OCI-LY1 (cell line): ENCODE measurements at regions not wholly inside any gene's neighbourhood (a gene's known extent, or its start where the extent isn't known, plus 50 kb on each side); places are given as distances from the start of the nearest gene placed in this dataset.

Source experiments
- H2AFZ ChIP-seq: fragments of 200-600 bp; sonication (generic), shearing (Covaris generic); 2 replicates; pipeline ENCODE4 v1.6.0; 2014; ENCODE audit warnings: antibody characterized with exemption, mild to moderate bottlenecking, low read length
- H3F3A ChIP-seq: fragments of 200-600 bp; sonication (generic), shearing (Covaris generic); 2 replicates; pipeline ENCODE4 v1.6.0; 2014; ENCODE audit warnings: mild to moderate bottlenecking, antibody characterized with exemption, low read length, moderate library complexity; ENCODE audit not compliant: insufficient read depth
- H3K27ac ChIP-seq: fragments of 200-600 bp; sonication (generic); 2 replicates; pipeline ENCODE4 v1.5.1; 2014; ENCODE audit warnings: low read length, mixed run types, mild to moderate bottlenecking, low read depth; ENCODE audit not compliant: poor library complexity, severe bottlenecking
- H3K27me3 ChIP-seq: fragments of 200-600 bp; sonication (generic); 2 replicates; pipeline ENCODE4 v1.6.0; 2014; ENCODE audit warnings: antibody characterized with exemption, mild to moderate bottlenecking, low read length, moderate library complexity; ENCODE audit not compliant: insufficient read depth
- H3K36me3 ChIP-seq: fragments of 200-600 bp; sonication (generic); 2 replicates; pipeline ENCODE4 v1.6.1; 2014; ENCODE audit warnings: mild to moderate bottlenecking, antibody characterized with exemption, low read length, moderate library complexity, mixed read lengths; ENCODE audit not compliant: insufficient read depth
- H3K4me1 ChIP-seq: fragments of 200-600 bp; sonication (generic); 2 replicates; pipeline ENCODE4 v1.5.1; 2014; ENCODE audit warnings: mild to moderate bottlenecking, low read length, moderate library complexity; ENCODE audit not compliant: insufficient read depth, severe bottlenecking
- H3K4me2 ChIP-seq: fragments of 200-600 bp; sonication (generic), shearing (Covaris generic); 2 replicates; pipeline ENCODE4 v1.6.1; 2014; ENCODE audit warnings: low read length
- H3K4me3 ChIP-seq: fragments of 200-600 bp; sonication (generic); 2 replicates; pipeline ENCODE4 v1.5.1; 2014; ENCODE audit warnings: low read length, low read depth, mild to moderate bottlenecking, mixed read lengths; ENCODE audit not compliant: poor library complexity, severe bottlenecking
- H3K79me2 ChIP-seq: fragments of 200-600 bp; shearing (Covaris generic); 2 replicates; pipeline ENCODE4 v1.6.1; 2016; ENCODE audit warnings: mixed run types, low read length, mixed read lengths; ENCODE audit not compliant: insufficient read depth
- H3K9ac ChIP-seq: fragments of 200-600 bp; sonication (generic), shearing (Covaris generic); 2 replicates; pipeline ENCODE4 v1.6.1; 2014; ENCODE audit warnings: mild to moderate bottlenecking, low read length, mixed read lengths
- H3K9me2 ChIP-seq: fragments of 200-600 bp; sonication (generic), shearing (Covaris generic); 2 replicates; pipeline ENCODE4 v1.6.1; 2014; ENCODE audit warnings: low read depth, mild to moderate bottlenecking, low read length, mixed read lengths
- H3K9me3 ChIP-seq: fragments of 200-600 bp; shearing (Covaris generic); 2 replicates; pipeline ENCODE4 v1.6.1; 2014; ENCODE audit warnings: low read length, mixed read lengths
- H4K20me1 ChIP-seq: fragments of 200-600 bp; sonication (generic), shearing (Covaris generic); 2 replicates; pipeline ENCODE4 v1.6.0; 2016; ENCODE audit warnings: mild to moderate bottlenecking, low read length; ENCODE audit not compliant: insufficient read depth
- EZH2 ChIP-seq: fragments of 200-600 bp; sonication (generic), shearing (Covaris generic); IDR thresholded peaks from 2 replicates; pipeline ENCODE4 v1.8.0; 2017; ENCODE audit warnings: borderline replicate concordance, mixed run types, mild to moderate bottlenecking, antibody characterized with exemption, low read length, moderate library complexity, mixed read lengths
- TF ChIP-seq, protein P1 (sequence below): fragments of 200-600 bp; sonication (generic), shearing (Covaris generic); IDR thresholded peaks from 2 replicates; pipeline ENCODE4 v1.5.1; 2017; ENCODE audit warnings: mild to moderate bottlenecking, antibody characterized with exemption, low read length, moderate library complexity, mixed read lengths

DNA sequence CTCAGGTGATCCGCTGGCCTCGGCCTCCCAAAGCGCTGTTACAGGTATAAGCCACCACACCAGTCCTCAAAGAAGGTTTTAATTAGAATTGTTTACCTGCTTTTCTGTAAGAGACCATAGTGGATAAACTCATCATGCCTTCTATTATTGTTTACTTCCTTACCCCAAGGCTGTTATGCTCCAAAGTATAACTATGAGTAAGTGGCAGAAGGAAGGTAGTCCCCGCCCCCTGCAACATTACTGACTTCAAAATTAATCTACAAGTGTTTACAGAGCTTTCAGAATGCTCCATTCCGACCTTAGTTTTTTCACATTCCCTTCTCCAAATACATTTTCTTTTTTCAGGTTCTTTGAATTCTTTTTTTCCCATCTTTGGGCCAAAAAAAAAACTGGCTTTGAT, 480.5 kb upstream of the NOX3 start:
- Histone ChIP-seq H3K4me2 (no peak overlapping the region), H3K27ac (no peak overlapping the region), H3K9ac (no peak overlapping the region), H3F3A (no peaks in the 10 kb centered on the region), H3K9me2 (no peaks in the 10 kb centered on the region), H3K27me3 (no peaks in the 10 kb centered on the region), H3K4me1 (no peaks in the 10 kb centered on the region), H3K36me3 (no peaks in the 10 kb centered on the region), H4K20me1 (no peaks in the 10 kb centered on the region), H2AFZ (no peak overlapping the region), H3K9me3 (no peaks in the 10 kb centered on the region), H3K4me3 (no peak overlapping the region), H3K79me2 (no peaks in the 10 kb centered on the region)
- TF ChIP-seq, protein P1, sequence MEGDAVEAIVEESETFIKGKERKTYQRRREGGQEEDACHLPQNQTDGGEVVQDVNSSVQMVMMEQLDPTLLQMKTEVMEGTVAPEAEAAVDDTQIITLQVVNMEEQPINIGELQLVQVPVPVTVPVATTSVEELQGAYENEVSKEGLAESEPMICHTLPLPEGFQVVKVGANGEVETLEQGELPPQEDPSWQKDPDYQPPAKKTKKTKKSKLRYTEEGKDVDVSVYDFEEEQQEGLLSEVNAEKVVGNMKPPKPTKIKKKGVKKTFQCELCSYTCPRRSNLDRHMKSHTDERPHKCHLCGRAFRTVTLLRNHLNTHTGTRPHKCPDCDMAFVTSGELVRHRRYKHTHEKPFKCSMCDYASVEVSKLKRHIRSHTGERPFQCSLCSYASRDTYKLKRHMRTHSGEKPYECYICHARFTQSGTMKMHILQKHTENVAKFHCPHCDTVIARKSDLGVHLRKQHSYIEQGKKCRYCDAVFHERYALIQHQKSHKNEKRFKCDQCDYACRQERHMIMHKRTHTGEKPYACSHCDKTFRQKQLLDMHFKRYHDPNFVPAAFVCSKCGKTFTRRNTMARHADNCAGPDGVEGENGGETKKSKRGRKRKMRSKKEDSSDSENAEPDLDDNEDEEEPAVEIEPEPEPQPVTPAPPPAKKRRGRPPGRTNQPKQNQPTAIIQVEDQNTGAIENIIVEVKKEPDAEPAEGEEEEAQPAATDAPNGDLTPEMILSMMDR: no peak
- TF ChIP-seq EZH2: no peak

DNA sequence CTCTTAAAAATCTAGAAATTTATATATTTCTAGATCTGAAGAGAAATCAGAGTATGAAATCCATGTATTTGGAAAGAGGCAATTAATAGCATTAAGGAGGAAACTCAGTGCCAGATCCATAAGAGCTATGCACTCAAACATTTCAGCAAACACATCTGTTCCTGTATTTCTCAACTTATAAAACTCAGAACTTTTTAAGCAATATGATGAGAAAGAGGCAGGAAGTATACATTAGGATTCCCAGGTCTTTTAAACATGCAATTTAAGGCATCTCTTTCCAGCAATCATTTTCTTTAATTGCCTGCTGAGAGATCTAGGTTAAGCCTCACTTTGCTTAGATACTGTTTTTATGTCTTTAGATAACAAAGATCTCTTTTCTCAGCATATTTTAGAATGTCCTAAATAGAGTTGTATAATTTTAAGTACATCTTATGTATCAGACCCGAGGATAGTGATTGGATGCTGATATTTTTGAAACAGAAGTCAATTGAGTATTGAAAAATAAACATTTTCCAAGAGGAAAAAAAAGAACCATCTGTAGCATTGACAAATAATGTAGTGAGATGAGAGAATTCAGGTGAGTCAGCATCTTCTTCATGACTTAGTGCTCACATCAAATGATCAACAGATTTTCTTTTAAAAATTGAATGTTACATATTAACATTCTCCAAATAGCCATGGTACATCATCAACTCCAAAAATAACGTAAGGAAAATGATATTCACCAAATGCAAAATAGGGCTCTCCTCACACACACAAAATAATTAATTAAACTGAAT, 461.4 kb upstream of the NOX3 start:
- Histone ChIP-seq H3K27ac (no peak overlapping the region), H4K20me1 (no peaks in the 10 kb centered on the region), H3K4me1 (no peaks in the 10 kb centered on the region), H3K36me3 (no peaks in the 10 kb centered on the region), H3K4me2 (no peak overlapping the region), H3K79me2 (no peaks in the 10 kb centered on the region), H3K9me3 (no peaks in the 10 kb centered on the region), H3F3A (no peaks in the 10 kb centered on the region), H3K9ac (no peak overlapping the region), H3K4me3 (no peak overlapping the region), H2AFZ (no peak overlapping the region), H3K9me2 (no peaks in the 10 kb centered on the region), H3K27me3 (no peaks in the 10 kb centered on the region)
- TF ChIP-seq, protein P1: no peak
- no peak for TF ChIP-seq EZH2

DNA sequence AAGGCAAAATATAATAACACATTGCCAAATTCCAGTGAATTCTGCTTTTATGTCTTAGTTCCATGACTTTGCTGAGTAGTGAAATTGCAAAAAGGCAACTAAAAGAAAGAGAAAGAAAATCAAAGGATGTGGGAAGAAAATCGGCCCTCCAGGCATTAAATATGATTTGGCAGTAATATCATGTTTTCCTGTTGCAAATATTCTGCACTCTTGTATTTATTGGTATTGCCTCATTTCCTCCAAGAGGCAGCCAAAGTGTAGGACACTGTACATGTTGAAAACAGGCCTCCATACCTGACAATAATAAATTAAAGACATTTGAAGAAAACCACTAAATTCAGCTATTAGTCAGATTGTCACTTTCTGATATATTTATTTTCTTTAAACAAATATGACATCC, 460.0 kb upstream of the NOX3 start:
- H3K4me1 ChIP-seq: no peaks in the 10 kb centered on the region
- no peaks in the 10 kb centered on the region for H3K36me3 ChIP-seq
- no peaks in the 10 kb centered on the region for H3K27me3 ChIP-seq
- no peaks in the 10 kb centered on the region for H3F3A ChIP-seq
- no peaks in the 10 kb centered on the region for H3K9me3 ChIP-seq
- TF ChIP-seq, protein P1: no peak
- TF ChIP-seq EZH2: no peak
- H2AFZ ChIP-seq: no peak overlapping the region
- no peaks in the 10 kb centered on the region for H3K9me2 ChIP-seq
- no peak overlapping the region for H3K27ac ChIP-seq
- H3K4me3 ChIP-seq: no peak overlapping the region
- H3K9ac ChIP-seq: no peak overlapping the region
- no peak overlapping the region for H3K4me2 ChIP-seq
- H3K79me2 ChIP-seq: no peaks in the 10 kb centered on the region
- no peaks in the 10 kb centered on the region for H4K20me1 ChIP-seq
